B cell (primary cell): ENCODE measurements at regions not wholly inside any gene's neighbourhood (a gene's known extent, or its start where the extent isn't known, plus 50 kb on each side); places are given as distances from the start of the nearest gene placed in this dataset.

Experiments used
- ATAC-seq: fragments of 200-7000 bp; cut with Tn5 transposase; one replicate; pipeline ENCODE4 v1.10.0; 2021; ENCODE audit warnings: low read depth, mild to moderate bottlenecking, moderate number of reproducible peaks, moderate library complexity
- CTCF ChIA-PET: fragments of 350-600 bp; sonication (Branson Sonifier 250); formaldehyde crosslinking; loops from one replicate; lab custom pipeline; 2021; ENCODE audit warnings: antibody characterized with exemption, inconsistent platforms; lab: Charles Lee
- POLR2A ChIA-PET: fragments of 350-600 bp; sonication (Branson Sonifier 250); formaldehyde crosslinking; loops from one replicate; lab custom pipeline; 2021; ENCODE audit warnings: antibody characterized with exemption; lab: Charles Lee
- DNase-seq: peaks from one replicate; pipeline ENCODE4 v3.0.0; 2013
- H2AFZ ChIP-seq: 2 replicates; pipeline ENCODE4 v1.6.1; 2012; ENCODE audit warnings: mild to moderate bottlenecking, low read depth, low read length; ENCODE audit not compliant: insufficient read depth, poor library complexity, severe bottlenecking
- H3K27ac ChIP-seq, 2 donors: 1 replicate in 1 of 2; 2 replicates in 1 of 2; pipeline ENCODE4 v1.5.1; 2012 to 2013; ENCODE audit warnings: low read length in 2 of 2, mild to moderate bottlenecking in 2 of 2, moderate library complexity in 1 of 2
- H3K27me3 ChIP-seq, 4 experiments: fragments of 200-600 bp in 1 of 4; sonication (generic) in 1 of 4; replicated peaks in 1 of 4; 1 replicate in 2 of 4; 2 replicates in 2 of 4; pipeline versions ENCODE4 v1.6.1 to v1.7.0; 2013 to 2016; ENCODE audit warnings: low read length in 3 of 4, mild to moderate bottlenecking in 2 of 4, mixed read lengths in 1 of 4, moderate library complexity in 1 of 4; ENCODE audit not compliant: insufficient read depth in 4 of 4, control insufficient read depth in 3 of 4; ENCODE audit errors: control extremely low read depth in 1 of 4
- H3K36me3 ChIP-seq, 2 experiments: replicated peaks in 1 of 2; 1 replicate in 1 of 2; 2 replicates in 1 of 2; pipeline versions ENCODE4 v1.6.1 to v1.7.1; 2013; ENCODE audit warnings: low read length in 1 of 2; ENCODE audit not compliant: insufficient read depth in 2 of 2, control insufficient read depth in 1 of 2; ENCODE audit errors: control extremely low read depth in 1 of 2, extremely low read depth in 1 of 2
- H3K4me1 ChIP-seq, 2 donors: fragments of 200-600 bp in 1 of 2; sonication (generic) in 1 of 2; 1 replicate in 1 of 2; 2 replicates in 1 of 2; pipeline versions ENCODE4 v1.5.1 to v1.6.1; 2013 to 2017; ENCODE audit warnings: low read length in 2 of 2; ENCODE audit not compliant: control insufficient read depth in 2 of 2, insufficient read depth in 2 of 2
- H3K4me2 ChIP-seq: replicated peaks from 2 replicates; pipeline ENCODE3; 2012; ENCODE audit warnings: mild to moderate bottlenecking, low read depth, low read length; ENCODE audit not compliant: poor library complexity, severe bottlenecking
- H3K4me3 ChIP-seq, 5 experiments: fragments of 200-600 bp in 1 of 5; sonication (generic) in 1 of 5; 1 replicate in 3 of 5; 2 replicates in 2 of 5; pipeline versions ENCODE4 v1.5.1 to v1.7.0; 2011 to 2016; ENCODE audit warnings: low read length in 4 of 5, mild to moderate bottlenecking in 4 of 5, low read depth in 2 of 5, control low read depth in 1 of 5, moderate library complexity in 1 of 5; ENCODE audit not compliant: insufficient read depth in 1 of 5; ENCODE audit errors: control extremely low read depth in 1 of 5, extremely low read depth in 1 of 5
- H3K79me2 ChIP-seq: fragments of 200-600 bp; sonication (generic); one replicate; pipeline ENCODE4 v1.6.0; 2016; ENCODE audit warnings: low read length; ENCODE audit not compliant: control insufficient read depth, insufficient read depth
- H3K9ac ChIP-seq: fragments of 200-600 bp; sonication (generic); 2 replicates; pipeline ENCODE4 v1.6.1; 2017; ENCODE audit warnings: mild to moderate bottlenecking, low read length, moderate library complexity
- H3K9me3 ChIP-seq, 3 donors: one replicate each; pipeline versions ENCODE4 v1.6.1 to v1.7.1; 2013; ENCODE audit warnings: low read length in 2 of 3; ENCODE audit not compliant: control insufficient read depth in 2 of 3, insufficient read depth in 1 of 3; ENCODE audit errors: control extremely low read depth in 1 of 3
- H4K20me1 ChIP-seq: 2 replicates; pipeline ENCODE4 v1.6.0; 2012; ENCODE audit warnings: mild to moderate bottlenecking, low read length; ENCODE audit not compliant: insufficient read depth, control insufficient read depth, poor library complexity, severe bottlenecking
- H3K27ac Mint-ChIP-seq: one replicate; pipeline ENCODE4 v1.8.0; 2021; ENCODE audit warnings: mixed read lengths
- H3K27me3 Mint-ChIP-seq: one replicate; pipeline ENCODE4 v1.8.0; 2021; ENCODE audit warnings: mixed read lengths
- H3K4me1 Mint-ChIP-seq: one replicate; pipeline ENCODE4 v1.8.0; 2021; ENCODE audit warnings: mixed read lengths
- H3K4me3 Mint-ChIP-seq: one replicate; pipeline ENCODE4 v1.8.0; 2021; ENCODE audit warnings: mixed read lengths
- H3K9me3 Mint-ChIP-seq: one replicate; pipeline ENCODE4 v1.8.0; 2022; ENCODE audit warnings: mixed read lengths; ENCODE audit not compliant: insufficient read depth
- CTCF ChIP-seq: fragments of 200-600 bp; IDR thresholded peaks from one replicate; pipeline ENCODE4 v1.8.0; 2022; ENCODE audit warnings: antibody characterized with exemption, mild to moderate bottlenecking
- EZH2 ChIP-seq: IDR thresholded peaks from 2 replicates; pipeline ENCODE4 v1.6.1; 2012; ENCODE audit warnings: borderline replicate concordance, low read depth, mild to moderate bottlenecking, moderate library complexity, low read length; ENCODE audit not compliant: insufficient read depth, poor library complexity, severe bottlenecking
- WGBS: methylation state at CpG from one replicate; pipeline ENCODE4 v1.1.5; 2013; ENCODE audit warnings: missing lambda C conversion rate; ENCODE audit not compliant: insufficient coverage; 5-methylcytosine and 5-hydroxymethylcytosine counted together
- intact Hi-C: fragments of 100-400 bp; cut with micrococcal nuclease; formaldehyde crosslinking; loops from one replicate; pipeline ENCODE4 v1.10.0; 2022

- ChIA-PET CTCF (no interaction called here), POLR2A (no interaction called here)
- H3K27ac ChIP-seq = no peak overlapping the region
- no peaks in the 10 kb centered on the region for H4K20me1 ChIP-seq
- H3K9me3 ChIP-seq = no peaks in the 10 kb centered on the region
- H3K27me3 ChIP-seq = peaks cover 0 to 13% (median 1%) of the 10 kb centered on the region in 4 experiments
- H2AFZ ChIP-seq = no peak overlapping the region
- ATAC-seq = no peak
- Mint-ChIP-seq H3K4me3 (no peak overlapping the region), H3K27me3 (peaks cover 37% of the 10 kb centered on the region), H3K4me1 (no peaks in the 10 kb centered on the region), H3K9me3 (no peaks in the 10 kb centered on the region), H3K27ac (no peak overlapping the region)
- no peak overlapping the region for H3K4me3 ChIP-seq
- H3K9ac ChIP-seq = no peak overlapping the region
- no peaks in the 10 kb centered on the region for H3K79me2 ChIP-seq
- DNase-seq = no peak
- WGBS = 41% methylated on average over 13 of the region's 13 CpGs
- intact Hi-C loops = no loop called here
- TF ChIP-seq EZH2 = no peak
- TF ChIP-seq CTCF = no peak
- no peaks in the 10 kb centered on the region for H3K4me1 ChIP-seq
- H3K36me3 ChIP-seq = no peaks in the 10 kb centered on the region
- H3K4me2 ChIP-seq = no peak overlapping the region
Measured at GRCh38 chr20:48405909-48406308, 421.9 kb downstream of the PREX1 start.

DNA sequence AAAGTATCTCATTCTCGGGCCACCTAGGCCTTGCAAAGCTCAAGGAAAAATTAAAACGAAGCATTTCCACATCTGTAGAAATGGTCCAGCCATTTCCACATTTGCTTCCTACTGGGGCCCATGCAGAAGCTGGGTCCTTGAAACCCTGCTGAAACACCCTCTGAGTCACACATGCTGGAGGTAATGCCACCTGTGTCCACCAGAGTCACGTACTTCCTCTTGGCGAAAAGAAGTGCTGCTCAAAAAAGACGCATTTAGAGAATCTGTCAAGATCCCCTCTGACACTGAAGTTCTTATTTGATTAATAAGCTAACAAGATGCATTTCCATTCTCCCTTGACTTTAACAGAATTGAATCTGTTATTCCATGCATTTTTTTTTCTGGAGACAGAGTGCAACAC is 423.2 kb downstream of the PREX1 start:
- no peak overlapping the region for H3K27ac Mint-ChIP-seq

More for the DNA sequence above, 423.2 kb downstream of the PREX1 start:
- Histone ChIP-seq H3K36me3 (no peaks in the 10 kb centered on the region), H2AFZ (no peak overlapping the region), H3K9ac (no peak overlapping the region), H3K27ac (no peak overlapping the region), H3K27me3 (peaks cover 0 to 13% (median 1%) of the 10 kb centered on the region in 4 experiments), H3K4me1 (no peaks in the 10 kb centered on the region), H3K79me2 (no peaks in the 10 kb centered on the region), H3K9me3 (no peaks in the 10 kb centered on the region), H4K20me1 (no peaks in the 10 kb centered on the region), H3K4me3 (no peak overlapping the region), H3K4me2 (no peak overlapping the region)
- ChIA-PET POLR2A (no interaction called here), CTCF (no interaction called here)
- Mint-ChIP-seq H3K27me3 (peaks cover 34% of the 10 kb centered on the region), H3K9me3 (no peaks in the 10 kb centered on the region), H3K4me3 (no peak overlapping the region), H3K4me1 (no peaks in the 10 kb centered on the region)
- ATAC-seq (no peak), DNase-seq (no peak)
- TF ChIP-seq EZH2 = no peak
- TF ChIP-seq CTCF = peak; percentile 35
- WGBS = 96% methylated on average over 2 of the region's 5 CpGs
- intact Hi-C loops = no loop called here
